GM21723 (cell line): ENCODE measurements at regions not wholly inside any gene's neighbourhood (a gene's known extent, or its start where the extent isn't known, plus 50 kb on each side); places are given as distances from the start of the nearest gene placed in this dataset.
"Not testable (repeated sequence)": the region's sequence is repeated elsewhere in the genome, so short reads cannot be mapped to it uniquely, and the experiment has no call there.

Experiments
- ATAC-seq: cut with Tn5 transposase; IDR thresholded peaks from one replicate; pipeline ENCODE4 v1.9.1; 2021; ENCODE audit warnings: mild to moderate bottlenecking, moderate library complexity; ENCODE audit not compliant: unreplicated experiment

DNA sequence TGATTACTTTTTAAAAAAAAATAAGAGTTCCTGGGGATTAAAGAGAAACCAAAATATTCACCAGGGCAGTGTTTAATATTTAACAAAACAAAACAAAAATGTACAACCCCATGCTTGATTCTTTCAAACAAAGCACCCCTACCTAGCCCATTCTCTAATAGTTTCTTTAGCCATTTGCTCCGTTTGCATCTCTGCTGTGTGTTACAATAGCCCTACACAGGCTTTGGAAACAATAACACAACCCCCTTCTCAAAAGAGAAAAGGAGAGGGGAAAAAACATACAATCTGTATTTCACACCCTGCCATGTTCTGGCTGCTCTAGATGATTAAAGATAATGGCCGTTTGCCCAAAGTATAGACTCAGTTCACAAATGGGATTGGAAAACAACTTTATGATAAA is 302.9 kb downstream of the CPS1 start:
- ATAC-seq: no peak

- no peak for ATAC-seq
Measured at GRCh38 chr2:210860276-210860675, 303.9 kb downstream of the CPS1 start.

- ATAC-seq: no peak
Measured at GRCh38 chr2:210861038-210861665, 304.8 kb downstream of the CPS1 start.

GRCh38 chr2:210862283-210863065 is 306.1 kb downstream of the CPS1 start:
- ATAC-seq: no peak

DNA sequence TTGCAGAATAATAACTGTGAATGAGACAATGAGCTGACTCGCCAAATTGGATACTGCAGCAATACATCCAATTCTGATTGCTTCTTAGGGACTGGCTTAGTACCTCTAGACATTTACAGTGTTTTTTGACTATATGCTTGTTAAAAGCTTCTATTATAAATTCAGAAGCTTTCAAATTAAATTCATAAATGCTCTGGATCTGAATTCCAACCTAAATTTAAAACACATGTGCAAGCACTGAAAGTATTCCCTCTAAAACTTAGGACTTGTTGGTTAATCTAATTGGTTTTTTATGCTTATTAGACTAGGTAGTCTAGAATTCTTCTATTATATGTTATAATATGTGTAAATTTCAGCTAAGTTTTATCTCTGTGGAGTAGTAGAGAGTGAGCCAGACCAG is 306.9 kb downstream of the CPS1 start:
- ATAC-seq: no peak

- ATAC-seq: not testable (repeated sequence)
Measured at GRCh38 chr2:210871566-210871965, 315.2 kb downstream of the CPS1 start.

- peak; percentile 67 for ATAC-seq
Measured at GRCh38 chr2:210873631-210874030, 317.2 kb downstream of the CPS1 start.

DNA sequence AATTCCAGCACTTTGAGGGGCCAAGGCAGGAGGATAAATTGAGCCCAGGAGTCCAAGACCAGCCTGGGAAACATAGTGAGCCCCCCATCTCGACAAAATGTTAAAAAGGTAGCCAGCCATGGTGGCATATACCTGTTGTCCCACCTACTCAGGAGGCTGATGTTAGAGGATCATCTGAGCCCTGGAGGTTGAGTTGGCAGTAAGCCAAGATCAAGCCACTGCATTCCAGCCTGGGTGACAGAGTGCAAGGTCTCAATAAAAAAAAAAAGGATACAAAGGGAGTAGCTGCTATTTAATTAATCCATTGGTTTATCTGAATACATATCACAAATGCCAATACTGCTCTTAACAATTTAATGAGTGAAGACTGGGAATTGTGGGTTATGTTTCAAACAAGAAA is 327.8 kb downstream of the CPS1 start:
- ATAC-seq: no peak

DNA sequence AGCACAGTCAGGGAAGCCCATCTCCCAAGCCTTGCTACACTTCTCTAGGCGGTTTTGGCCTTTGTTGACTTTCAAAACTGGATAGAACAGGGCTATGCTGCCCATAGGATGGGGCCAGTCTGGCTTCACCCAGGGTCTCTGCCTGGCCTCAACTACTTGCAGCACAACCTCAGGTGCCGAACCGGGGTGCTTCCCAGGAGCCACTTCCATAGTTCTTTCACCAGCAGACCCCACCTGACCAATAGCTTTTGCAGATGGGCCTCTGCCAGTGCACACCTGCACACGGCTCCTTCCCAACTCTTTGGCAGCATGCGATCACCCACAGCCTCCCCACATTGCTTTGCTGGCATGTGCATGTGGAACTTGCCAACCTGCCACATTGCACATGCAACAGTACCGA is 331.6 kb downstream of the CPS1 start:
- no peak for ATAC-seq

DNA sequence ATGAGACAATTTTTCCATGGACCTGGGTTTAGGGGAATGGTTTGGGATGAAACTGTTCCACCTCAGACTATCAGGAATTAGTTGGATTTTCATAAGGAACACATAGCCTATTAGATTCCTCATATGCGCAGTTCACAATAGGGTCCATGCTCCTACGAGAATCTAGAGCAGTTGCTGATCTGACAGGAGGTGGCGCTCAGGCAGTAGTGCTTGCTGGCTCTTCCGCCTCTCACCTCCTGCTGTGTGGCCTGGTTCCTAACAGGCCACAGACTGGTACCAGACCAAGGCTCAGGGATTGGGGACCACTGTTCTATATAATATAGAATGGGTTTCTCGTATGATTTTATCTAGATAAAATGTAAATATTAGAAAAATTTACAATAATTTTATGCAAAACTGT is 338.7 kb downstream of the CPS1 start:
- no peak for ATAC-seq

- ATAC-seq: no peak
Measured at GRCh38 chr2:210899131-210899530, 342.7 kb downstream of the CPS1 start.

DNA sequence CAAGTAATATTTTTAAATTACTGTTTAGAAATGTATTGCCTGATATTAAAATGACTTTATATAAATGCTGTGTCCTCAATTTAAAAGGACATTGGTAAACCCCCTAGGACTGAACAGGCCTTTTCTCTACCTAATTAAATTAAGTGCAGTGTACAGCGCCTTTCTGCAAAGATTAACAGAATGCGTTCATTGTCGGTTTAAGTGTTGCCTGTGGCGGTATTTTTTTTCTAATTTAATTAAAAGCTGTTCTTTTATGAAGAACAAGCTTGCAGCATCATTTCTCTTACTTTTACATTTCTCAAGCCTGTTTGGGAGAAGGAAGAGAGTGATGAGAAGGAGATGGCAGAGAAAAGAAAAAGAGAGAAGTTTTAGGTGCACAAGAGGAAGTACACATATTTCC is 344.9 kb downstream of the CPS1 start:
- no peak for ATAC-seq

- ATAC-seq: no peak
Measured at GRCh38 chr2:210912779-210913178, 356.4 kb downstream of the CPS1 start.

- no peak for ATAC-seq
Measured at GRCh38 chr2:210913461-210913860, 357.1 kb downstream of the CPS1 start.

- ATAC-seq: no peak
Measured at GRCh38 chr2:210915912-210916311, 359.5 kb downstream of the CPS1 start.

GRCh38 chr2:210917465-210917864 is 361.1 kb downstream of the CPS1 start:
- no peak for ATAC-seq

DNA sequence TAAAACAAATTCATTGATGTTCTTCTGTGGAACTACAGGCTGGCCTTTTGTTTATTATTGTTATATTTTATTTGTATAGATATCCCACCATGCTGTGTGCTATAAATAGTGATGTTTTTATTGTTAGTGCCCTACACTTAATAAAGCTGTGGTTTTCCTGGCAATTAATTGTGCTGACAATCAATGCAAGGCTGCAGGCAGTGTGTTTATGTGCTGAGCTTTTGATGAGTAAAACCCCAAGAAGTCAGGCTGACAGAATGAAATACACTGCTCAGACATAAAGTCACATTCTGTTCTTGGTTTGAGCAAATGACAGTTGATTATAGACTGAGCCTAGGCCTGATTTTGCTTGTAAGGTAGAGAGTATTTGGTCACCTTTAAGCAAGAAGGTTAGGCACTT is 362.7 kb downstream of the CPS1 start:
- no peak for ATAC-seq

DNA sequence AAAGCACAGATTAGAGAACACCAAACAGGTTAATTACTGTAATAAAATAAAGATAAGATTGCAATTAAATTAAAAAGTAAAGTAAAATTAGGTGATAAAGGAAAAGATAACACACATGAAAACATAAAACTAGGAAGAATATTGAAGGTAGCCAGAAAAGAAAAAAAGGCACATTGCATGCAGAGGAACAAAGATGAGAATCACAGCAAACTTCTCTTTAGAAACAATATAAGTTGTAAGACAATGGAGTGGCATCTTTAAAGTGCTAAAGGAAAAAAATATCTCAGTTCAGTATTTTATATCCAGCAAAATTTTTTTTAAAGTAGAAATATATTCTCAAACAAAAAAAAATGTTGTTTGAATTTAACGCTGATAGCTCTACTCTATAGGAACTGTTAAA is 366.0 kb downstream of the CPS1 start:
- ATAC-seq: no peak

GRCh38 chr2:210928714-210929113 is 372.3 kb downstream of the CPS1 start:
- ATAC-seq: no peak

DNA sequence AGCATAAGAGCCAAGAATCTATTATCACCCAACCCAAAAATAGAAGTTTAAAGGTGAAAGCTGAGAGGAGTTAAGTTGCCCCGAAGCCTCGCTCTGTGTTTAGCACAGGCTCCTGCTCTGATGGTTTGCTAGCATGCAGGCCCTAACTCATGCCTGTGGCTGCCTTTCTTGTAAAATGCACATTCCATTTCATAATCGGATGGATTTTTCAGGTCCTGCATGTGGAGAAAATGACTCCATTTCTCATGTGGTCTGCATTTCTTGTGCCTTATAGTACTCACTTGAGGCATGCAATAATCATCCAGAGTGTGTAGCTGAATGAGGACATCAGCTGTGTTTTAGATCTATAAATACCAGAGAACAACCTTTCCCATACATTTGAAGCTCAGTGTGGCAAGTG is 381.8 kb downstream of the CPS1 start:
- no peak for ATAC-seq

DNA sequence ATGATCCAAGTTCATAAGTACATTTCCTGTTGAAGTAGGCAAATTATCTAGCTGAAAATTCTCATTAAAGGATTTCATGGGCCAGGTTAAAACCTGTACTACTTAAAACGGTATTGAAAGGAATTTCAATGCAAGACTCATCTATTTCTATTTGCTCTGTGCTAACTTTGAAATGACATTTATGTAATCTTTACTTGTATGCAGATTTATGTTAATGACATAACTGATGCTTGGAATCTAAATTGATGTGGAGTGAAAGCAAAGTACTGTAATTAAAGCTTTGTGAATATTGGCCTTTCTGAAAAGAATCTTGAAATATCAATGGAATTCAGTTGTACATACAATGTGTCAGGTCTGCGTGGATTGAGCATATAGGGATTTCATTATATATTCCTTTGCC is 390.0 kb downstream of the CPS1 start:
- no peak for ATAC-seq

DNA sequence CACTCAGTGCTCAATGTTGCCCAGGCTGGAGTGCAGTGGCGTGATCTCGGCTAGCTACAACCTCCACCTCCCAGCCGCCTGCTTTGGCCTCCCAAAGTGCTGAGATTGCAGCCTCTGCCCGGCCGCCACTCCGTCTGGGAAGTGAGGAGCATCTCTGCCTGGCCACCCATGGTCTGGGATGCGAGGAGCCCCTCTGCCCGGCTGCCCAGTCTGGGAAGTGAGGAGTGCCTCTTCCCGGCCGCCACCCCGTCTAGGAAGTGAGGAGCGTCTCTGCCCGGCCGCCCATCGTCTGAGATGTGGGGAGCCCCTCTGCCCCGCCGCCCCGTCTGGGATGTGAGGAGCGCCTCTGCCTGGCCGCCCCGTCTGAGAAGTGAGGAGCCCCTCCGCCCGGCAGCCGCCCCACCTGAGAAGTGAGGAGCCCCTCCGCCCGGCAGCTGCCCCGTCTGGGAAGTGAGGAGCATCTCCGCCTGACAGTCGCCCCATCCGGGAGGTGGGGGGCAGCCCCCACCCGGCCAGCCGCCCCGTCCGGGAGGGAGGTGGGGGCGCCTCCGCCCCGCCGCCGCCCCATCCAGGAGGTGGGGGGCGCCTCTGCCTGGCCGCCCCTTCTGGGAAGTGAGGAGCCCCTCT is 394.1 kb downstream of the CPS1 start:
- ATAC-seq: not testable (repeated sequence)
